H1 (cell line): ENCODE measurements at regions not wholly inside any gene's neighbourhood (a gene's known extent, or its start where the extent isn't known, plus 50 kb on each side); places are given as distances from the start of the nearest gene placed in this dataset.

ENCODE experiments used
- BRCA1 ChIP-seq: IDR thresholded peaks from 2 replicates; pipeline ENCODE4 v1.6.1; 2012; ENCODE audit warnings: low read depth, low read length, improper control_type of control experiment
- CHD2 ChIP-seq: IDR thresholded peaks from 2 replicates; pipeline ENCODE4 v1.6.1; 2012; ENCODE audit warnings: low read length, improper control_type of control experiment
- CHD7 ChIP-seq: fragments of 300-600 bp; sonication (generic); IDR thresholded peaks from 2 replicates; pipeline ENCODE4 v1.7.1; 2012; ENCODE audit warnings: low read length, moderate library complexity, mild to moderate bottlenecking, inconsistent platforms; ENCODE audit not compliant: insufficient replicate concordance
- CREB1 ChIP-seq: IDR thresholded peaks from 2 replicates; pipeline ENCODE4 v1.6.1; 2012; ENCODE audit warnings: inconsistent platforms
- EGR1 ChIP-seq: IDR thresholded peaks from 2 replicates; pipeline ENCODE4 v1.6.1; 2011; ENCODE audit warnings: low read depth, low read length, borderline replicate concordance
- GTF2F1 ChIP-seq: IDR thresholded peaks from 2 replicates; pipeline ENCODE4 v1.6.1; 2012; ENCODE audit warnings: low read depth, low read length, improper control_type of control experiment, borderline replicate concordance
- JUN ChIP-seq: IDR thresholded peaks from 2 replicates; pipeline ENCODE4 v1.6.1; 2011; ENCODE audit warnings: low read depth, mild to moderate bottlenecking, improper control_type of control experiment, low read length
- KDM1A ChIP-seq: fragments of 200-600, 300-600 bp; sonication (generic); IDR thresholded peaks from 2 replicates; pipeline ENCODE4 v1.7.1; 2016; ENCODE audit warnings: mild to moderate bottlenecking, low read length, borderline replicate concordance
- KDM4A ChIP-seq: IDR thresholded peaks from one replicate; pipeline ENCODE4 v1.7.1; 2012; ENCODE audit warnings: low read depth, mild to moderate bottlenecking, moderate library complexity, low read length, inconsistent platforms; ENCODE audit not compliant: severe bottlenecking
- POLR2A ChIP-seq, 2 experiments: IDR thresholded peaks; 1 replicate in 1 of 2; 2 replicates in 1 of 2; pipeline ENCODE4 v1.6.1; 2011; ENCODE audit warnings: low read depth in 2 of 2, low read length in 2 of 2, mild to moderate bottlenecking in 2 of 2; ENCODE audit errors: control extremely low read depth in 1 of 2
- SP1 ChIP-seq: IDR thresholded peaks from 2 replicates; pipeline ENCODE4 v1.6.1; 2011; ENCODE audit warnings: low read depth, low read length
- SP2 ChIP-seq: IDR thresholded peaks from 2 replicates; pipeline ENCODE4 v1.6.1; 2012; ENCODE audit warnings: mild to moderate bottlenecking, low read length, inconsistent platforms
- TAF1 ChIP-seq: IDR thresholded peaks from 2 replicates; pipeline ENCODE4 v1.6.1; 2011; ENCODE audit warnings: mild to moderate bottlenecking, low read depth, low read length
- TBP ChIP-seq: IDR thresholded peaks from 2 replicates; pipeline ENCODE4 v1.6.1; 2011; ENCODE audit warnings: low read depth, low read length, improper control_type of control experiment

DNA sequence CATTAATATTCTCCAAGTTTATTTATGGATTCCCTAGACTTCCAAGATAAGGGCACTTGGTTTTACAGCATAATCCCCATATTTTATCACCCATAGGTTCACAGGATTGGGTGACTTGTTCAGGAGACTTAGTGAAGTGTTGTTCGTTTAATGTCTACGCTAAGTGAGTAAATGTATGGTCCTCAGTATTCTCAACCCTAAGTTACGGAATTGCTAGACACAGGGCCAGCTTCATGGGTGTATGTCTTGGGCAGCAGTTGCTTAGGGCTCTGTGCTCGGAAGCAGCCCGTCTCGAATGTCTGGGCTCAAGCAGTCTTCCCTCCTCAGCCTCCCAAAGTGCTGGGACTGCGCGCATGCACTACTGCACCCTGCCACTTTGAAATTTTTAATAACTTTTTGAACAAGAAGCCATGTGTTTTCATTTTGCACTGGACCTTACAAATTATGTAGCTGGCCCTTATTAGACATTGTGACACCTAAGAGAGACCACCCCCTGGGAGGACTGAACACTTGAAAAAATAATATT, 91.5 kb upstream of the ZNF217 start (continued):
- no peak for TF ChIP-seq CHD7
- TF ChIP-seq SP1 = no peak
- TF ChIP-seq KDM4A = no peak
- TF ChIP-seq TBP = no peak
- no peak for TF ChIP-seq SP2
- TF ChIP-seq CREB1 = no peak
- TF ChIP-seq BRCA1 = no peak
- TF ChIP-seq EGR1 = no peak
- TF ChIP-seq JUN = no peak
- no peak for TF ChIP-seq CHD2
- no peak for TF ChIP-seq KDM1A
- TF ChIP-seq TAF1 = no peak
- no peak for TF ChIP-seq GTF2F1
- no peak for TF ChIP-seq POLR2A (IDR thresholded peaks at IDR 0.05; ENCODE audit: control extremely low read depth in 1 of 2, low read depth in 2 of 2, low read length in 2 of 2)
